ENCODE measurements at regions not wholly inside any gene's neighbourhood (a gene's known extent, or its start where the extent isn't known, plus 50 kb on each side); places are given as distances from the start of the nearest gene placed in this dataset.

- TF ChIP-seq, protein P1, sequence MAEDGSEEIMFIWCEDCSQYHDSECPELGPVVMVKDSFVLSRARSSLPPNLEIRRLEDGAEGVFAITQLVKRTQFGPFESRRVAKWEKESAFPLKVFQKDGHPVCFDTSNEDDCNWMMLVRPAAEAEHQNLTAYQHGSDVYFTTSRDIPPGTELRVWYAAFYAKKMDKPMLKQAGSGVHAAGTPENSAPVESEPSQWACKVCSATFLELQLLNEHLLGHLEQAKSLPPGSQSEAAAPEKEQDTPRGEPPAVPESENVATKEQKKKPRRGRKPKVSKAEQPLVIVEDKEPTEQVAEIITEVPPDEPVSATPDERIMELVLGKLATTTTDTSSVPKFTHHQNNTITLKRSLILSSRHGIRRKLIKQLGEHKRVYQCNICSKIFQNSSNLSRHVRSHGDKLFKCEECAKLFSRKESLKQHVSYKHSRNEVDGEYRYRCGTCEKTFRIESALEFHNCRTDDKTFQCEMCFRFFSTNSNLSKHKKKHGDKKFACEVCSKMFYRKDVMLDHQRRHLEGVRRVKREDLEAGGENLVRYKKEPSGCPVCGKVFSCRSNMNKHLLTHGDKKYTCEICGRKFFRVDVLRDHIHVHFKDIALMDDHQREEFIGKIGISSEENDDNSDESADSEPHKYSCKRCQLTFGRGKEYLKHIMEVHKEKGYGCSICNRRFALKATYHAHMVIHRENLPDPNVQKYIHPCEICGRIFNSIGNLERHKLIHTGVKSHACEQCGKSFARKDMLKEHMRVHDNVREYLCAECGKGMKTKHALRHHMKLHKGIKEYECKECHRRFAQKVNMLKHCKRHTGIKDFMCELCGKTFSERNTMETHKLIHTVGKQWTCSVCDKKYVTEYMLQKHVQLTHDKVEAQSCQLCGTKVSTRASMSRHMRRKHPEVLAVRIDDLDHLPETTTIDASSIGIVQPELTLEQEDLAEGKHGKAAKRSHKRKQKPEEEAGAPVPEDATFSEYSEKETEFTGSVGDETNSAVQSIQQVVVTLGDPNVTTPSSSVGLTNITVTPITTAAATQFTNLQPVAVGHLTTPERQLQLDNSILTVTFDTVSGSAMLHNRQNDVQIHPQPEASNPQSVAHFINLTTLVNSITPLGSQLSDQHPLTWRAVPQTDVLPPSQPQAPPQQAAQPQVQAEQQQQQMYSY (CRISPR knock-in tag; IDR thresholded peaks at IDR 0.05): no peak
- TF ChIP-seq ZMYM2 (CRISPR knock-in tag; IDR thresholded peaks at IDR 0.05) (no peak), HNRNPLL (IDR thresholded peaks at IDR 0.05; ENCODE audit: low read depth, low read length, poor library complexity, severe bottlenecking) (no peak), ZNF768 (CRISPR knock-in tag; IDR thresholded peaks at IDR 0.05) (no peak), MED1 (CRISPR knock-in tag; IDR thresholded peaks at IDR 0.05) (no peak)
Observed at GRCh38 chr14:101184104-101184455, 280.6 kb upstream of the RTL1 start (continued).

DNA sequence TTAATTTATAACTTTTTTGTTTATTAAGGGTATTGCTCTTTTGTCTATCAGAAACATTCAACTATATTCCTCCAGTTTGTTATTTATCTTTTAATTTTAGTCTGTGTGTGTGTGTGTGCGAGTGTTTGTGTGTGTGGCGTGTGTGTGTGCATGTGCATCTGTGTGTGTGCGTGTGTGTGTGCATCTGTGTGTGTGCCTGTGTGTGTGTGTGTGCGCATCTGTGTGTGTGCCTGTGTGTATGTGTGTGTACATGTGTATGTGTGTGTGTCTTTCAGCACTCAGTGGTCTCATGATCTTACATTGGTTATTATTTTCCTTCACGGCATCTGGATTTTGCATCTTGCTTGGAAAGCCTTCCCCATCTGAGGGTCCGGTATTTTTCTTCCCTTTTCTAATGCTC is 281.1 kb upstream of the RTL1 start:
- Histone ChIP-seq H3K27ac (ENCODE audit: extremely low read length, insufficient read depth, low read length) (no peak overlapping the region), H3K4me2 (ENCODE audit: low read depth, low read length) (no peak overlapping the region), H2AFZ (ENCODE audit: low read length) (no peak overlapping the region), H3K79me2 (ENCODE audit: insufficient read depth, low read length) (no peaks in the 10 kb centered on the region), H3K4me3 (replicated peaks in 1 of 3; ENCODE audit: insufficient read depth in 1 of 3, low read depth in 2 of 3, low read length in 3 of 3) (no peak overlapping the region), H3K4me1 (ENCODE audit: insufficient read depth, low read length) (no peaks in the 10 kb centered on the region), H3K27me3 (ENCODE audit: control insufficient read depth in 1 of 2, insufficient read depth in 2 of 2, low read length in 2 of 2) (peaks cover 0 to 35% of the 10 kb centered on the region in 2 experiments; a peak in 3 of 5 replicates), H3K36me3 (replicated peaks in 1 of 2; ENCODE audit: control insufficient read depth in 1 of 2, insufficient read depth in 2 of 2, low read length in 2 of 2) (no peaks in the 10 kb centered on the region), H3K9ac (ENCODE audit: insufficient read depth, low read depth, low read length) (no peak overlapping the region), H3K9me3 (ENCODE audit: low read length) (no peaks in the 10 kb centered on the region), H4K20me1 (ENCODE audit: insufficient read depth, low read length) (no peaks in the 10 kb centered on the region)
- no TSS peak for BruUV-seq (replicated peaks)
- no peak for DNase-seq (ENCODE audit: low spot score)
- 76% methylated on average over 6 of the region's 6 CpGs for WGBS (ENCODE audit: low lambda C conversion rate)
- no peak for FAIRE-seq
- ATAC-seq: no peak
- ChIA-PET CTCF (ENCODE audit: low intra/inter-chr PET ratio, low total read pairs) (no interaction called here), POLR2A (no interaction called here)
- intact Hi-C loops (cut with micrococcal nuclease; ENCODE audit: unreplicated experiment) (no loop called here), in situ Hi-C loops (cut with HindIII; ENCODE audit: extremely low pct_ligation_motif_present, low pct_unique_long_range_greater_than_20kb) (loop anchor here (5.0 kb wide), 3 partner anchors 53 to 443 kb away; no protein-coding TSS in a partner anchor)
- TF ChIP-seq, protein P2, sequence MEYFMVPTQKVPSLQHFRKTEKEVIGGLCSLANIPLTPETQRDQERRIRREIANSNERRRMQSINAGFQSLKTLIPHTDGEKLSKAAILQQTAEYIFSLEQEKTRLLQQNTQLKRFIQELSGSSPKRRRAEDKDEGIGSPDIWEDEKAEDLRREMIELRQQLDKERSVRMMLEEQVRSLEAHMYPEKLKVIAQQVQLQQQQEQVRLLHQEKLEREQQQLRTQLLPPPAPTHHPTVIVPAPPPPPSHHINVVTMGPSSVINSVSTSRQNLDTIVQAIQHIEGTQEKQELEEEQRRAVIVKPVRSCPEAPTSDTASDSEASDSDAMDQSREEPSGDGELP (IDR thresholded peaks at IDR 0.05; ENCODE audit: borderline replicate concordance, low read depth): no peak
- TF ChIP-seq, protein P3, sequence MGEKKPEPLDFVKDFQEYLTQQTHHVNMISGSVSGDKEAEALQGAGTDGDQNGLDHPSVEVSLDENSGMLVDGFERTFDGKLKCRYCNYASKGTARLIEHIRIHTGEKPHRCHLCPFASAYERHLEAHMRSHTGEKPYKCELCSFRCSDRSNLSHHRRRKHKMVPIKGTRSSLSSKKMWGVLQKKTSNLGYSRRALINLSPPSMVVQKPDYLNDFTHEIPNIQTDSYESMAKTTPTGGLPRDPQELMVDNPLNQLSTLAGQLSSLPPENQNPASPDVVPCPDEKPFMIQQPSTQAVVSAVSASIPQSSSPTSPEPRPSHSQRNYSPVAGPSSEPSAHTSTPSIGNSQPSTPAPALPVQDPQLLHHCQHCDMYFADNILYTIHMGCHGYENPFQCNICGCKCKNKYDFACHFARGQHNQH (CRISPR knock-in tag; IDR thresholded peaks at IDR 0.05): no peak
- TF ChIP-seq ZBTB43 (CRISPR knock-in tag; conservative IDR thresholded peaks at IDR 0.05): no peak
- no peak for TF ChIP-seq SP140L (CRISPR knock-in tag; IDR thresholded peaks at IDR 0.05; ENCODE audit: borderline replicate concordance)
- TF ChIP-seq HDAC2 (CRISPR knock-in tag; IDR thresholded peaks at IDR 0.05): no peak
- TF ChIP-seq ZNF235 (CRISPR knock-in tag; IDR thresholded peaks at IDR 0.05; ENCODE audit: borderline replicate concordance): no peak
- no peak for TF ChIP-seq CREB1 (IDR thresholded peaks at IDR 0.05)
- no peak for TF ChIP-seq CREB1 (CRISPR knock-in tag; IDR thresholded peaks at IDR 0.05)
- TF ChIP-seq ZNF775 (CRISPR knock-in tag; IDR thresholded peaks at IDR 0.05; ENCODE audit: borderline replicate concordance): no peak
- no peak for TF ChIP-seq SCMH1 (CRISPR knock-in tag; IDR thresholded peaks at IDR 0.05; ENCODE audit: borderline replicate concordance)
- no peak for TF ChIP-seq SNAPC2 (CRISPR knock-in tag; IDR thresholded peaks at IDR 0.05)
- TF ChIP-seq SP2 (CRISPR knock-in tag; IDR thresholded peaks at IDR 0.05): no peak
- TF ChIP-seq GATA4 (IDR thresholded peaks at IDR 0.05; ENCODE audit: borderline replicate concordance, low read depth): no peak
- TF ChIP-seq PCBP2 (optimal IDR thresholded peaks at IDR 0.05; ENCODE audit: low read depth, low read length, poor library complexity, severe bottlenecking): no peak
